ENCODE measurements at regions not wholly inside any gene's neighbourhood (a gene's known extent, or its start where the extent isn't known, plus 50 kb on each side); places are given as distances from the start of the nearest gene placed in this dataset.

DNA sequence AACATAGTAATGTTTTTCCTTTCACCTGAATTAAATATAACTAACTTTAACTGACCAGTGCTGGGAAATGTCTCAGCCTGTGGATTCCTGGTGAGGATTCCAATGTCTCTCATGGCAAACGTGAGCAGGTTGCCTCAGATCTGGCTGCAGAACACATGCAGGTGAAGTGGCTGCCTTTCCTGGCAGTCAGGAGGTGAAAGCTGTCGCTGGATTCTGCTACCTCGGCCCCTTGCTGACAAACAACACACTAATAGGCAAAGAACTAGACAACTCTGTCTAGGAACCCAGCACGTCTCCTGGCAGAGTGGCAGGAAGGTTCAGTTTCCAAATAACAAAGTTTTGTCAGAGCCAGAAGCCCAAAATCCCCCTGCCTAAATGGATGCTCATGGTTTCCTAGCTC is 400.8 kb upstream of the PPP2R3A start:
- H3K36me3 ChIP-seq (ENCODE audit: control insufficient read depth, insufficient read depth, low read length), result no peaks in the 10 kb centered on the region
- DNase-seq (ENCODE audit: low read depth), result no peak
- H3K4me3 ChIP-seq (ENCODE audit: low read depth, low read length), result no peak overlapping the region
- H3K27me3 ChIP-seq (ENCODE audit: control insufficient read depth, insufficient read depth, low read length), result no peaks in the 10 kb centered on the region
- FAIRE-seq, result no peak
- TF ChIP-seq CTCF (IDR thresholded peaks at IDR 0.05; ENCODE audit: insufficient read depth, low read length, severe bottlenecking), result no peak

DNA sequence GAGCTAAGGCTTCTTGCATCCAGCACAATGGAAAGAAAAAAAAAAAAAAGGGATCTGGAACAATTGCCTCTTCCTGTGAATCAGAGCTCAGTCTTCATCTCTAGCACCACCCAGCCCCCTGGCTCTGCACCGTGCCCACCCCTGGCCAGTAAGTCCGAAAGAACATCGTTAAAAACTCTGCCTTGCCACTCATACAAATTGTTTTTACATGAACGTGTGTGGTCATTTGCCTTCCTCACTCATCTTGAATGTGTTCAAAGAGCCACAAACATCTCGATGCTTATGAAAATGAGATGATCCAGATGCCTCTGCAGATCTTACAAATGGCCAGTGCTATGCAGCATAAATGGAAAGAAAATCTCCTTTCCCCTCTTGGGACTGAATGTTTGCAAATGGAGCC is 400.0 kb upstream of the PPP2R3A start:
- no peak for TF ChIP-seq CTCF (IDR thresholded peaks at IDR 0.05; ENCODE audit: insufficient read depth, low read length, severe bottlenecking)
- no peak for FAIRE-seq
- Histone ChIP-seq H3K27me3 (ENCODE audit: control insufficient read depth, insufficient read depth, low read length) (no peaks in the 10 kb centered on the region), H3K4me3 (ENCODE audit: low read depth, low read length) (no peak overlapping the region), H3K36me3 (ENCODE audit: control insufficient read depth, insufficient read depth, low read length) (no peaks in the 10 kb centered on the region)
- no peak for DNase-seq (ENCODE audit: low read depth)

- TF ChIP-seq CTCF (IDR thresholded peaks at IDR 0.05; ENCODE audit: insufficient read depth, low read length, severe bottlenecking), result no peak
- FAIRE-seq, result no peak
- no peaks in the 10 kb centered on the region for H3K36me3 ChIP-seq (ENCODE audit: control insufficient read depth, insufficient read depth, low read length)
- no peak for DNase-seq (ENCODE audit: low read depth)
- no peaks in the 10 kb centered on the region for H3K27me3 ChIP-seq (ENCODE audit: control insufficient read depth, insufficient read depth, low read length)
- H3K4me3 ChIP-seq (ENCODE audit: low read depth, low read length), result no peak overlapping the region
These were observed 398.3 kb upstream of the PPP2R3A start for GRCh38 chr3:135567223-135567622.

GRCh38 chr3:135576751-135577150 is 388.8 kb upstream of the PPP2R3A start:
- Histone ChIP-seq H3K27me3 (ENCODE audit: control insufficient read depth, insufficient read depth, low read length) (no peaks in the 10 kb centered on the region), H3K36me3 (ENCODE audit: control insufficient read depth, insufficient read depth, low read length) (no peaks in the 10 kb centered on the region), H3K4me3 (ENCODE audit: low read depth, low read length) (no peak overlapping the region)
- DNase-seq (ENCODE audit: low read depth) (no peak), FAIRE-seq (no peak)
- TF ChIP-seq CTCF (IDR thresholded peaks at IDR 0.05; ENCODE audit: insufficient read depth, low read length, severe bottlenecking), result no peak

GRCh38 chr3:135581806-135582205 is 383.7 kb upstream of the PPP2R3A start:
- Histone ChIP-seq H3K4me3 (ENCODE audit: low read depth, low read length) (no peak overlapping the region), H3K36me3 (ENCODE audit: control insufficient read depth, insufficient read depth, low read length) (no peaks in the 10 kb centered on the region), H3K27me3 (ENCODE audit: control insufficient read depth, insufficient read depth, low read length) (no peaks in the 10 kb centered on the region)
- no peak for DNase-seq (ENCODE audit: low read depth)
- FAIRE-seq, result no peak
- no peak for TF ChIP-seq CTCF (IDR thresholded peaks at IDR 0.05; ENCODE audit: insufficient read depth, low read length, severe bottlenecking)

DNA sequence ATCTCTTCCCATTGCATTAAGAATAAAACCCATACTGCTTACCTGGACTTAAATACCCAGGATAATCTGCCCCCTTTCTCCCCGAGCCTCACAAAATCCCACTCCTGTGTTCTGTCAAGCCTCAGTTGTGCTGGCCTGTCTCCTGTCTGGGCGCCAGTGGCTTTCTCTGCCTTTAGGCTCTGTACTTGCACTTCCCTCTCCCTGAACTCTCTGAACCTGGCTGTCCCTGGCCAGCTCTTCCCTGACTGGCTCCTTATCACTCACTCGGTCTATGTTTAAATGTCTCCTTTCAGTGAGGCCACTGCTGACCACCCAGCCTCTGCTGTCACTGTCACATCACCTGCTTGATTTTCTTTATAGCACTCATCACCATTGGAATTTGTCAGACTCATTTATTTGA is 382.7 kb upstream of the PPP2R3A start:
- DNase-seq (ENCODE audit: low read depth) (no peak), FAIRE-seq (no peak)
- Histone ChIP-seq H3K4me3 (ENCODE audit: low read depth, low read length) (no peak overlapping the region), H3K27me3 (ENCODE audit: control insufficient read depth, insufficient read depth, low read length) (no peaks in the 10 kb centered on the region), H3K36me3 (ENCODE audit: control insufficient read depth, insufficient read depth, low read length) (no peaks in the 10 kb centered on the region)
- TF ChIP-seq CTCF (IDR thresholded peaks at IDR 0.05; ENCODE audit: insufficient read depth, low read length, severe bottlenecking), result no peak
